Fibroblast of skin of left biceps (primary cell): ENCODE measurements at regions not wholly inside any gene's neighbourhood (a gene's known extent, or its start where the extent isn't known, plus 50 kb on each side); places are given as distances from the start of the nearest gene placed in this dataset.
A peak's percentile ranks its signal among the peaks of the same experiment; 100 is the strongest.
"Not testable (repeated sequence)": the region's sequence is repeated elsewhere in the genome, so short reads cannot be mapped to it uniquely, and the experiment has no call there.

Experiments used
- DNase-seq, 2 experiments: peaks; one replicate each; pipeline ENCODE4 v3.0.0-alpha.2; 2013; ENCODE audit warnings: low read depth in 2 of 2

GRCh38 chr5:110812639-110813038, 73.8 kb downstream of the SLC25A46 start:
- DNase-seq = no peak

- no peak for DNase-seq
Observed at GRCh38 chr5:110815916-110816605, 77.3 kb downstream of the SLC25A46 start.

GRCh38 chr5:110817459-110817858, 78.7 kb downstream of the SLC25A46 start:
- peak in 1 of 2 experiments; percentile 5 for DNase-seq

- no peak for DNase-seq
Observed at GRCh38 chr5:110823571-110823970, 84.8 kb downstream of the SLC25A46 start.

GRCh38 chr5:110824936-110825441, 86.2 kb downstream of the SLC25A46 start:
- no peak for DNase-seq

- DNase-seq = no peak
Observed at GRCh38 chr5:110832683-110833082, 93.9 kb downstream of the SLC25A46 start.

GRCh38 chr5:110834933-110835332, 96.1 kb downstream of the SLC25A46 start:
- not testable (repeated sequence) for DNase-seq

- no peak for DNase-seq
Observed at GRCh38 chr5:110836851-110837250, 98.0 kb downstream of the SLC25A46 start.

GRCh38 chr5:110838357-110838756, 99.5 kb downstream of the SLC25A46 start:
- DNase-seq = not testable (repeated sequence)

GRCh38 chr5:110838961-110839360, 100.2 kb downstream of the SLC25A46 start:
- no peak for DNase-seq

- DNase-seq = no peak
Observed at GRCh38 chr5:110840347-110840960, 101.6 kb downstream of the SLC25A46 start.

GRCh38 chr5:110841137-110841536, 102.3 kb downstream of the SLC25A46 start:
- DNase-seq = no peak

- DNase-seq = no peak
Observed at GRCh38 chr5:110842948-110843347, 104.1 kb downstream of the SLC25A46 start.

GRCh38 chr5:110844251-110844650, 105.4 kb downstream of the SLC25A46 start:
- no peak for DNase-seq

- DNase-seq = no peak
Observed at GRCh38 chr5:110846398-110847001, 107.7 kb downstream of the SLC25A46 start.

GRCh38 chr5:110851357-110851756, 112.5 kb downstream of the SLC25A46 start:
- no peak for DNase-seq

- DNase-seq = no peak
Observed at GRCh38 chr5:110852053-110852452, 113.2 kb downstream of the SLC25A46 start.

- DNase-seq = no peak
Observed at GRCh38 chr5:110852541-110852940, 113.7 kb downstream of the SLC25A46 start.

GRCh38 chr5:110853267-110853666, 114.5 kb downstream of the SLC25A46 start:
- no peak for DNase-seq

GRCh38 chr5:110854200-110854599, 115.4 kb downstream of the SLC25A46 start:
- no peak for DNase-seq

GRCh38 chr5:110855961-110856360, 117.2 kb downstream of the SLC25A46 start:
- DNase-seq = no peak

- DNase-seq = no peak
Observed at GRCh38 chr5:110865400-110866094, 126.7 kb downstream of the SLC25A46 start.
